MM.1S (cell line): ENCODE measurements at regions not wholly inside any gene's neighbourhood (a gene's known extent, or its start where the extent isn't known, plus 50 kb on each side); places are given as distances from the start of the nearest gene placed in this dataset.

Experiments
- DNase-seq: peaks from one replicate; pipeline ENCODE4 v3.0.0-alpha.2; 2015
- H2AFZ ChIP-seq: fragments of 300-600 bp; sonication (generic); 2 replicates; pipeline ENCODE4 v1.6.0; 2016; ENCODE audit warnings: antibody characterized with exemption, low read length
- H3F3A ChIP-seq: fragments of 300-600 bp; sonication (generic); 2 replicates; pipeline ENCODE4 v1.6.1; 2016; ENCODE audit warnings: mild to moderate bottlenecking, antibody characterized with exemption, low read length, moderate library complexity, mixed read lengths; ENCODE audit not compliant: insufficient read depth
- H3K27ac ChIP-seq: fragments of 300-600 bp; sonication (generic); 2 replicates; pipeline ENCODE4 v1.5.1; 2016; ENCODE audit warnings: mild to moderate bottlenecking, low read length
- H3K27me3 ChIP-seq: fragments of 300-600 bp; sonication (generic); replicated peaks from 2 replicates; pipeline ENCODE4 v1.6.0; 2016; ENCODE audit warnings: low read length; ENCODE audit not compliant: insufficient read depth
- H3K36me3 ChIP-seq: fragments of 300-600 bp; sonication (generic); replicated peaks from 2 replicates; pipeline ENCODE4 v1.6.1; 2016; ENCODE audit warnings: mild to moderate bottlenecking, low read length, mixed read lengths; ENCODE audit not compliant: insufficient read depth
- H3K4me1 ChIP-seq: fragments of 300-600 bp; sonication (generic); 2 replicates; pipeline ENCODE4 v1.6.1; 2016; ENCODE audit warnings: low read length, mixed read lengths
- H3K4me2 ChIP-seq: fragments of 300-600 bp; sonication (generic); 2 replicates; pipeline ENCODE4 v1.6.0; 2016; ENCODE audit warnings: low read depth, low read length
- H3K4me3 ChIP-seq: fragments of 300-600 bp; sonication (generic); 2 replicates; pipeline ENCODE4 v1.5.1; 2016; ENCODE audit warnings: low read length, mixed read lengths
- H3K79me2 ChIP-seq: fragments of 300-600 bp; sonication (generic); 2 replicates; pipeline ENCODE4 v1.6.1; 2016; ENCODE audit warnings: mixed run types, low read length, mixed read lengths
- H3K9ac ChIP-seq: fragments of 300-600 bp; sonication (generic); 2 replicates; pipeline ENCODE4 v1.6.1; 2016; ENCODE audit warnings: low read length, mixed read lengths
- H3K9me2 ChIP-seq: fragments of 300-600 bp; sonication (generic); replicated peaks from 2 replicates; pipeline ENCODE4 v1.6.1; 2016; ENCODE audit warnings: mild to moderate bottlenecking, low read length, mixed read lengths; ENCODE audit not compliant: insufficient read depth
- H3K9me3 ChIP-seq: fragments of 300-600 bp; sonication (generic); replicated peaks from 2 replicates; pipeline ENCODE4 v1.6.1; 2016; ENCODE audit warnings: mild to moderate bottlenecking, low read length, mixed read lengths; ENCODE audit not compliant: insufficient read depth
- H4K20me1 ChIP-seq: fragments of 300-600 bp; sonication (generic); 2 replicates; pipeline ENCODE4 v1.6.1; 2016; ENCODE audit warnings: mild to moderate bottlenecking, low read length, moderate library complexity, mixed read lengths; ENCODE audit not compliant: insufficient read depth
- EZH2 ChIP-seq: fragments of 300-600 bp; sonication (generic); optimal IDR thresholded peaks from 2 replicates; pipeline ENCODE3; 2017; ENCODE audit warnings: low read depth, mild to moderate bottlenecking, antibody characterized with exemption, low read length, mixed read lengths
- EZH2phosphoT487 ChIP-seq: fragments of 300-600 bp; sonication (generic); IDR thresholded peaks from 2 replicates; pipeline ENCODE4 v1.6.1; 2018; ENCODE audit warnings: antibody characterized with exemption, low read length
- TF ChIP-seq, protein P1 (sequence below): fragments of 300-600 bp; sonication (generic); IDR thresholded peaks from 2 replicates; pipeline ENCODE4 v1.5.1; 2016; ENCODE audit warnings: antibody characterized with exemption, low read length, mixed read lengths

DNA sequence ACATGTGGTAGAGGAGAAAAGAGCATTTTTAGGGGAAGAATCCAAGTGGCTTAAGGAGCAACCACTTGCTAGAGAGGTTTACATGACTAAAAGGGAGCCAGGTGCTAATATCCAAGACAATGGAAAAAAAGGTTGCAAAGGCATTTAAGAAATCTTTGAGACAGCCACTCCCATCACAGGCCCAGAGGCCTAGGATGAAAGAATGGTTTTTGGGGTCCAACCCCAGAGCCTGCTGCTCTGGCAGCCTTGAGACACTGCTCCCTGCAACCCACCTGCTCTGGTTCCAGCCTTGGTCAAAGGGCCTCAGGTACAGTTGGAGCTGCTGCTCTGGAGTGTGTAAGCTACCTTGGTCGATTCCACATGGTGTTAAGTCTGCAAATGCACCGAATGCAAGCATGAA, 84.1 kb upstream of the FREM3 start:
- no peak for DNase-seq
- Histone ChIP-seq H3K79me2 (no peaks in the 10 kb centered on the region), H4K20me1 (no peaks in the 10 kb centered on the region), H3K4me3 (no peak overlapping the region), H3K27ac (no peak overlapping the region), H3K9me3 (no peaks in the 10 kb centered on the region), H3K9ac (no peak overlapping the region), H3K4me2 (no peak overlapping the region), H3K27me3 (no peaks in the 10 kb centered on the region), H3K36me3 (no peaks in the 10 kb centered on the region), H3K9me2 (no peaks in the 10 kb centered on the region), H2AFZ (no peak overlapping the region), H3K4me1 (no peaks in the 10 kb centered on the region), H3F3A (no peaks in the 10 kb centered on the region)
- no peak for TF ChIP-seq EZH2phosphoT487
- no peak for TF ChIP-seq EZH2
- TF ChIP-seq, protein P1, sequence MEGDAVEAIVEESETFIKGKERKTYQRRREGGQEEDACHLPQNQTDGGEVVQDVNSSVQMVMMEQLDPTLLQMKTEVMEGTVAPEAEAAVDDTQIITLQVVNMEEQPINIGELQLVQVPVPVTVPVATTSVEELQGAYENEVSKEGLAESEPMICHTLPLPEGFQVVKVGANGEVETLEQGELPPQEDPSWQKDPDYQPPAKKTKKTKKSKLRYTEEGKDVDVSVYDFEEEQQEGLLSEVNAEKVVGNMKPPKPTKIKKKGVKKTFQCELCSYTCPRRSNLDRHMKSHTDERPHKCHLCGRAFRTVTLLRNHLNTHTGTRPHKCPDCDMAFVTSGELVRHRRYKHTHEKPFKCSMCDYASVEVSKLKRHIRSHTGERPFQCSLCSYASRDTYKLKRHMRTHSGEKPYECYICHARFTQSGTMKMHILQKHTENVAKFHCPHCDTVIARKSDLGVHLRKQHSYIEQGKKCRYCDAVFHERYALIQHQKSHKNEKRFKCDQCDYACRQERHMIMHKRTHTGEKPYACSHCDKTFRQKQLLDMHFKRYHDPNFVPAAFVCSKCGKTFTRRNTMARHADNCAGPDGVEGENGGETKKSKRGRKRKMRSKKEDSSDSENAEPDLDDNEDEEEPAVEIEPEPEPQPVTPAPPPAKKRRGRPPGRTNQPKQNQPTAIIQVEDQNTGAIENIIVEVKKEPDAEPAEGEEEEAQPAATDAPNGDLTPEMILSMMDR, result no peak

DNA sequence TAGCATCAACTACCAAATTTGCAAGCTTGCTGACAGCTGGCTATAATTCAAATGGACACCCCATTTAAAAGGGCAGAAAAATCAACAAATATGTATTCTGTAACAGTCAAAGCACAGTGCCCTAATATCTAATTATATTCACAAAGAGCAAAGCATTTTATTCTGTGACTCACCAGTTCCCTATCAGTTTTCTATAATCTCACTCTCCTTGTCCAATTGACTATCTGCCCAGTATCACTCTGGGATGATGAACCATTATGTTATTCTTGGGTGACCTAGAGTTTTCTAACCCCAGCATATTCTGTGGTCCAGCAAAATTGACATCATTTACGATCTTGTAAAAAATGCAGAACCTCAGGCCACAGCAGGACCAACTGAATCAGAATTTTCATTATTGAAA, 82.0 kb upstream of the FREM3 start:
- Histone ChIP-seq H3K9me3 (no peaks in the 10 kb centered on the region), H3F3A (no peaks in the 10 kb centered on the region), H3K27me3 (no peaks in the 10 kb centered on the region), H4K20me1 (no peaks in the 10 kb centered on the region), H3K4me1 (no peaks in the 10 kb centered on the region), H2AFZ (no peak overlapping the region), H3K9ac (no peak overlapping the region), H3K79me2 (no peaks in the 10 kb centered on the region), H3K9me2 (no peaks in the 10 kb centered on the region), H3K36me3 (no peaks in the 10 kb centered on the region), H3K4me2 (no peak overlapping the region), H3K27ac (no peak overlapping the region), H3K4me3 (no peak overlapping the region)
- TF ChIP-seq, protein P1, result no peak
- TF ChIP-seq EZH2, result no peak
- TF ChIP-seq EZH2phosphoT487, result no peak
- DNase-seq, result no peak

DNA sequence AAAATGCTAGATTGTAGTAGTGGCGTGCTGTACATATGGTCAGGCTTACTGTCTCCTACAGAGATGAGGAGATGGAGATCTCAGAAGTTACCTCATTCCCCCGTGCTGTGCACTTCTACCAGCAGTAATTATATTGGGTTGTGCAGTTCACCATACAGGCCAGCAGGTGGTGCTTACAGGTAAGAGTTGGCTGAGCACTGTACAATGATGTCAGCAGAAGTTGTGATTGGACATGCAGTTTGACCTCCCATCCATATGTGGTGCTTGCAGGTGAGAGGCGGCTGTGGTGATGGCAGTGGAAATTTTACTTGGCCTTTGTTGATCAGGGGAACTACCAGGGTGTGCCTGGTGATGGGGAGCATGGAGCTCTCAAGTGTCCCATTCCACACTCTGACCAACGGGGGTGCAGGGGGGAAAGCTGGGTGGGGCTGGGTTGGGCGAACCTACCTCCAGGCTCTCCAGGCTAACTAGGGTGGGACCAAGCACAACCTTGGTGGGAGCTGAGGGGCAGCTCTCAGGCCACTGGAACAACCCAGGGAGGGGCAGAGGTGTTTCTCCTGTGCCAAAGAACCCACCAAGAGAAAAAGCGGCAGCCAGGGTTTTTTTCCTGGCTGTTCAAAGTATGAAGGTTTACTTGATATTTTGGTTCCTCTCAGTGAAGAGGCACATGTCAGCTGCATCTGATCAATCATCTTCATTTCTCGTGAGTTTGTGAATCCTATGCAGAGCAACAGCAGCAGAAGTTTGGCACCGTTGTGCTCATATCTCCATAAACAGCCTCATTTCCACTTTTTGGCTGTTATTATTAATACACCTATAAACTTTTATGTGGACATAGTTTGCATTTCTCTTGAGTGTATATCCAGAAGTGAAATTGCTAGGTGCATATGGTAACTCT, 73.8 kb upstream of the FREM3 start:
- Histone ChIP-seq H3K9me2 (no peaks in the 10 kb centered on the region), H3K9ac (no peak overlapping the region), H3K9me3 (no peaks in the 10 kb centered on the region), H3K27ac (no peak overlapping the region), H3K4me3 (no peak overlapping the region), H3F3A (no peaks in the 10 kb centered on the region), H2AFZ (peak overlapping the region; percentile 67), H3K27me3 (no peaks in the 10 kb centered on the region), H4K20me1 (no peaks in the 10 kb centered on the region), H3K36me3 (no peaks in the 10 kb centered on the region), H3K4me1 (peaks cover 3% of the 10 kb centered on the region; the same call in 1 of the 2 replicates), H3K79me2 (no peaks in the 10 kb centered on the region), H3K4me2 (peak overlapping the region; percentile 49)
- DNase-seq, result peak; percentile 82
- TF ChIP-seq, protein P1, result peak; percentile 84
- TF ChIP-seq EZH2phosphoT487, result no peak
- TF ChIP-seq EZH2, result no peak
